HCEC 1CT (cell line): ENCODE measurements at regions not wholly inside any gene's neighbourhood (a gene's known extent, or its start where the extent isn't known, plus 50 kb on each side); places are given as distances from the start of the nearest gene placed in this dataset.
A peak's percentile ranks its signal among the peaks of the same experiment; 100 is the strongest.
"Not testable (repeated sequence)": the region's sequence is repeated elsewhere in the genome, so short reads cannot be mapped to it uniquely, and the experiment has no call there.

Experiments used
- DNase-seq: peaks from one replicate; pipeline ENCODE4 v3.0.0-alpha.2; 2017

GRCh38 chr5:14054111-14054854, 88.9 kb upstream of the TRIO start:
- DNase-seq: peak; percentile 71

- DNase-seq: peak; percentile 19
These were observed 92.3 kb upstream of the TRIO start for GRCh38 chr5:14050821-14051220.

GRCh38 chr5:14048434-14048833, 94.7 kb upstream of the TRIO start:
- DNase-seq: no peak

DNA sequence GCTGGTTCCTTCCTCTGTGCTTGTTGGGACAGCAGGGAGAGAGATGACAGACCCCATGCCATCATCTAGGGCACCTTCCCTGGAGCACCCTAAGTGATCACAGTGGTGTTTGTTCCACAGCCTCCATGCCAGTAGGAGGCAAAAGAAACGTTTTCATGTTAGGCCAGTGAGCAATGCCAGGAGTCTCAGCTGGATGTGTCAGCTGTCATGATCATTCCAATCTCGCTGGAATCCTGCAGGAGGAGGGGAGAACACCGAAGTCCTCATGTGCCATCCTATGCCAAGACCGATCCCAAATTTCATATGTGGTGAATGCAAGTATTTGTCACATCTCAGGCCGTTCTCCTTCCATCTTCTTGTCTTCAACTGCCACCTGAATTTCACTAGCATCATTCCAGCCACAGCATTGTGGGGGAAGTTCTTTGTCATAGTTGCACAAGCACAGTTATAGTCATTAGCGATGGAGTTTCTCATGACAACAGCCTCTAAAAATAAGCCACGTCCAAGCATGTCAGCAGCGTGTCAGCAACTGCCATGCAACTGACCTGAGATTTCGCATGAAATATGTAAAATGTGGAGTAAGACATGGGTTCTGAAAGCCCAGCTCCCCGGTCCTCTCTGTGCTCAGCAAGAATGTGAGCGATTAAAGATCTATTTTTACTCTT, 97.2 kb upstream of the DNAH5 start:
- no peak for DNase-seq

GRCh38 chr5:14040542-14040941, 96.1 kb upstream of the DNAH5 start:
- DNase-seq: no peak

DNA sequence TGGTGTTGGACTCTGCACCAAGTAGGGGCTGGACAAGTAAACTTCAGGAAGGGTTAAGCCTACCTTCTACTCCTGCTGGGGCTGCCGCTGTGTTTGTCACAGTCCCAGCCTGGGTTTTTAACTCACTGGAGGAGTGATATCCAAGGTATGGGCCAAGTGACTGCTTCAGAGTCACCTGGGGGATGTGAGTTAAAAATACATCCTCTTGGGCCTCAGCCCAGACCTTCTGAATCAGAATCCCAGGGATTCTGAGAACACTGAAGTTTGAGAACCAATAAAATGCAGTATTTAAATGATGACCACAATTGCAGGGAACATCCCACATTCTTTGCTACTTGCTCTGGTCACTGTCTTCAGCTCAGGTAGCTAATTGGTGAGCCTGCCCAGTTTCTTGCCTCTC, 95.1 kb upstream of the DNAH5 start:
- DNase-seq: peak; percentile 67

DNA sequence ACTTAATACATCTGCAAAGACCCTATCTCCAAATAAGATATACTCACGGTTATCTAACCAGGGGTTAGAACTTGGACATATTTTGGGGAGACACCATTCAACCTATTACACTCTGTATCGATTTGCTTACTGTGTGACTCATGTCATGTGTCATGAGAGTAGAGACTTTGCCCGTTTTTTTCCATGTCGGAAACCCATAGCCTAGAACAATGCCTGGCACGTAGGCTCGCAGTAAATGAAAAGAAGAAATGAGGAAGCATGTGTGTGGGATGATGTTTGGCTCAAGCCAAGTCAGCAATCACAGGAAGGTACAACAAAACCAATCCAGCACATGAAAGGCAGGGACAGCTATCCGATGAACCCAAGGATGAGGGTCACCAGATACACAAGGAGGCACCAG, 94.6 kb upstream of the DNAH5 start:
- DNase-seq: peak; percentile 76

DNA sequence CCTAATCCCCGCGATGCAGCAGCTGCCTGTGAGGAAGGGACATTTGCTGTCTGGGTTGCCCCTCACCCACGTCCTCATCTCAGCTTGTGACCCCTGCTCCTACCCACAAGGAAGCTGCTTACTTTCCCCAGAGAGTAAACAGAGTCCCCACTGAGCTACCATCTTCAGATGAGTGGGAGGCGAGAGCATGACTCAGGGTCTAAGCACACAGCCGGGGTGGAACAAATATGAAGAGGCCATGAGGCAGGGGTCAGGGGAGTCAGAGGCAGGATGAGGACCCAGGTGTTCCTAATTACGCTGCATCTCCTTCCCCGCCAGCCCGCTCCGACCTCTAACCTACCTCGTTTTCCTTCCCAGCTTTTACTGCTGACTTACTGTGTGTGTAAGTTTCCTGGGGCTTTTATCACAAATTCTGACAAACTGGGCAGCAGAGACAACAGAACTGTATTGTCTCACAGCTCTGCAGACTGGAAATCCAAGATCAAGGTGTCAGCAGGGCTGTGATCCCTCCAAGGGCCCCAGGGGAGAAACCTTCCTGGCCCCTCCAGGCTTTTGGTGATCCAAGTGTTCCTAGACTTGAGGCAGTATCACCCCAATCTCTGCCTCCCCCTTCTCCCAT, 94.0 kb upstream of the DNAH5 start:
- DNase-seq: peak; percentile 98

DNA sequence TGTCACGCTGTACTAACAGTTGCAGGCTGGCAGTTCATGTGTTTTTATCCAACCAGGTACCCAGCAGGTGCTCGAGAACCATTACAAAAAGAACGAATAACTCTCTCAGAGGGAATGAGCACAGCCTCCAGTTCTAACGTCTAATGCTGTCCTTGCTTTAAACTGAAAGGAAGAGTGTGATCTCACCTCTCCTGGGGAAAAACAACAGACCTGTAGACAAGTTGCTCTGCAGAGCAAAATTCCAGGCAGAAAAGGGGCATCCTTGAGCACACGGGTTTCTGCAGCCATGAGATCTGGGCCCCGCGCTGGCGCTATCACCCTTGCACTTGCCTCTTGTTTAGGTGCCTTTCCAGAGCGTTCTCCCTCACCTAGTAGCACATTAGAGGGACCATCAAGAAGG, 92.5 kb upstream of the DNAH5 start:
- DNase-seq: peak; percentile 33

DNA sequence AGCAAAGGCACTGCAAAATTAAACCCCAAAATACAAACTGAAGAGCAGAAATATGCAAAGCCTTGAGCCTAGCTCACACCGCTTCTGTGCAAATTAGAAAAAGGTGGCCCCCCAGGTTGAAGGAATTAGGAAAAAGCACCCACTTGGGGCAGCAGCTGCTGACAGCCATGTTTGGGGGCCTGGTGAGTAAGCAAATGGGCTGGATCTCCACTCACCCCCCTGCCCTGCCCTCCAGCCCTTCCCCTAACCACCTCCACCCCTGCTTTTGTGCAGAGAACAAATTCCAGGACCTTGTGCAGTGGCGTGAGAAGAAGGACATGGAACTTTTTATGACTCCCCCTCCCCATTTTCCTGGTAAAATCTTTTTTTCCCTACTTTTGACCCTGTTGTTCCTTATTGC, 92.0 kb upstream of the DNAH5 start:
- peak; percentile 72 for DNase-seq

DNA sequence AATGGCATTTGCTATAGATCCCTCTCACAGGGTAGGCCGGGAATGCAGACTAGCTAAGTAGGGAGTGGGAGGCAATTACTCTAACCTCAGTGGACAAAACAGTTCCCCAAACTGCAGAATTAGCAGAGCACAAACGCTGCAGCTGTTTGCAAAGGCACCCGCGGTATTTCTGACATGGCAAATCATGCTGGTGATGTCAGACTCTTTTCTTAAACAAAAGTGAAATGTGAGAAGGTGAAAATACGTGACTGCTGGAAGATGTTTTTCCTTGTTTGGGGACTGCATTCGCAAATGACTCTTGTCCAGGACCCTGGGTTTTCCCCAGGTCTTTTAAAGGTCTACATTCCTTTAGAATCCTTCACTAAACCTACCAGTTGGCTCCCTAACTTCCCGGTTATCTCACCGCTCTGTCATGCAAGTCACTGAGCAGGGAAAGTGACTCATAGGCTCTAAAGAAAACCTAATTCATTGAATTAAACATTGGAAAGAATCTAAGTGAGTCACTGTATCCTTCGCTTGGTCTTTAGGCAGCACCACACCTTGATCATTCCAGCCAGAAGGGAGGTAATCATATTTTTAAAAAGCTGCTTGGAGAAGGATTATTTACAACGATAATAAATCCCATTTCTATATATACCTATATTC, 91.5 kb upstream of the DNAH5 start:
- peak; percentile 100 for DNase-seq

DNA sequence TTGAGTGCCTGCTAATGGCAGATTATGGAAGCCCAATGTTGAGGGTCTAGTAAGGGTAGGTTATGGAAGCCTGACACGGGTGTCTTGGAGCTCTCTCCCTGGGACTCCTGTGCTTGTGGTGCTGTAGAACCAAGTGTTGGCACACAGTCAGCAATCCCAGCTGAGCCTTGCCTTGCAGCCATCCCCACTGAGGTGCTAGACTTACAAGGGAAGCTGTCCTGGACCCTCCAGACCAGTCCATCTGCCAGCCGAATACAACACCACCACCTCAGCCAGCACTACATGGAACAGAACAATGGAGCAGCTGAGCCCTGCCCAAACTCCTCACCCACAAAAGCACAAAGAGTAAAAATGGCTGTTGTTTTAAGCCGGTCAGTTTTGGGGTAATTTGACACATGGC, 90.5 kb upstream of the DNAH5 start:
- DNase-seq: no peak

GRCh38 chr5:14032918-14033317, 88.4 kb upstream of the DNAH5 start:
- peak; percentile 52 for DNase-seq

DNA sequence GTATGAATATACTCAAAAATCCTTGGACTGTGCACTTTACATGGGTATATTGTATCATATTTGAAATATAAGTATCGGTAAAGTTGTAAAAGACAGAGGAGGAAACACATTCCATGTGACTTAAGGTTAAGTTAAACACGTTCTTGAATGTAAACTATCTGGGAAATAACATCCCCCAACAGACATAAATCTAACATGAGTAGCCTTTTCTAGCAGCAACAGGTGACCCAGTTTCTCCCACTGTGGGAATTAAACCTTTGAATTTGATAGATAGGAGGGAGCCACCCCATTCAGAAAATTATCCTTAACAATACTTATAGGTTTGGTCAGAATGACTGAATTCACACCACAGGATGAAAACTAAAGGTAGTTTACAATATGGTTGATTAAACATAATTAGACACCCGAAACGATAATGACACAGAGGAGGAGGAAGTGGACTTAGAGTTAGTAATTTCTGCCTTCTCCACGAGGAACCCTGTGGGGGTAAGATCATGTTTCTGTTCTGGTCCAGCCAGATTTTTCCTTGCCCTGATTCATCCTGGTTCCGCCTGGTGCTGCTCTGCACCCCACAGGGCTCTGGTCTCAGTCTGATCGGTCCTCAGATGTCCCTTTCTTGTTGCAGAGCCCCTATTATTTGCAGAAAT, 84.6 kb upstream of the DNAH5 start:
- no peak for DNase-seq

- no peak for DNase-seq
These were observed 83.7 kb upstream of the DNAH5 start for GRCh38 chr5:14028188-14028587.

DNA sequence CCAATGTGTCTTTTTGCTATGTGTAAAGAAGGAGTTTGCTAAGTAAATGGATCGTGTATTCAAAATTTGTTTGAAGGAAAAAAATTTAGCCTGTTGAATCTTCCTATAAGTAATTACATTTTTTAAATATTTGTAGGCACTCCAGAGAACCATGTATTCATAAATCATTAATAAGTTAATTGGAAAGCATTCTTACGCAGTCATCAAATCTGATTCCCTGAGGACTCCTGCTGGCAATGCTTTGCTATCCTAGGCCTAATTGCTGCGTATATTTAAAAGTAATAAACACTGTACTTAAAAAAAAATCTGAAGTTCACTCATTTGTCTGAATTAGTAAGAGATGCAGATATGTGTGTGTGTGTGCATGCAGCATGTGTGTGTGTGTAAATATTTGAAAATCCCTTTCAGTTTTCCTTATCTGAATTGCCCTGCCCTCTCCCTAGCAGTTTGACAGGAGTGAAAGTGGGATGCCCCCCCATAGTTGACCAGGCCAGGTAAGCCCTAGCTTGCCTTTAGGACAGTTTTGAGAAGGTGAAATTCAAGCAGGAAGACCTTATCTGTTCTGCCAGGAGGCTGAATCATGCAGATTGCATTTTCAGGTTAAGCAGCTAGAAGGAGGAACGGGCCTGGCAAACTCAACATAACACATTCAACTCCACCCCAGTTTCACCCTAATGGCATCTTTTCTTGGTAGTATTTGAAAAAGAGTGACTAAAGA, 81.2 kb upstream of the DNAH5 start:
- DNase-seq: no peak

GRCh38 chr5:14022971-14023370, 78.5 kb upstream of the DNAH5 start:
- no peak for DNase-seq

- DNase-seq: not testable (repeated sequence)
These were observed 76.5 kb upstream of the DNAH5 start for GRCh38 chr5:14020944-14021343.

DNA sequence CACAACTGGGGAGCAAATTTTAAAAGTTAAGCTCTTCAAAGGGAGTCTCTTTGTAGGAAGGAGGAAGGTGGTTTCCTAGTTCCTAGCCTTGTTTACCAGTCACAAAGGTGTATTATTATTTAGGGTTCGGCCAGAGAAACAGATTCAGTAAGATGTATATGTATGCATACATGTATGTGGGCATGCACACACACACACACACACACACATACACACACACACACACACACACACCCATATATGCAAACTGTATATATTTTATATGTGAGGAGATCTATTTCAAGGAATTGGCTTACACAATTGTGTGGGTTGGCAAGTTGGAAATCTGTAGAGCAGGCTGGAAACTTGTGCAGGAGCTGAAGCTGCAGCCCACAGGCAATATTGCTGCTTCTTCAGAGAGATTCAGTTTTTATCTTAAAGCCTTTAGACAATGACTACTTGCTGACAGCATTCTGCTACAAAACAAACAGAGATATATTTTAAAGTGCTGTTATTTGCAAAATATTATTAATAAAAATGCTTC, 75.3 kb upstream of the DNAH5 start:
- no peak for DNase-seq

- DNase-seq: no peak
These were observed 73.4 kb upstream of the DNAH5 start for GRCh38 chr5:14017904-14018303.

GRCh38 chr5:14016549-14016948, 72.1 kb upstream of the DNAH5 start:
- DNase-seq: no peak
